Hepatocyte (in vitro differentiated cells): ENCODE measurements at regions not wholly inside any gene's neighbourhood (a gene's known extent, or its start where the extent isn't known, plus 50 kb on each side); places are given as distances from the start of the nearest gene placed in this dataset.

Experiments used
- DNase-seq: peaks from one replicate; pipeline ENCODE4 v3.0.0-alpha.2; 2016; ENCODE audit warnings: low spot score
- H2AFZ ChIP-seq: fragments of 200-600 bp; sonication (generic); 2 replicates; pipeline ENCODE4 v1.6.0; 2016; ENCODE audit warnings: antibody characterized with exemption, mild to moderate bottlenecking
- H3K27ac ChIP-seq: fragments of 200-600 bp; sonication (generic); 2 replicates; pipeline ENCODE4 v1.5.1; 2016; ENCODE audit warnings: mild to moderate bottlenecking
- H3K27me3 ChIP-seq: fragments of 200-600 bp; sonication (generic); 2 replicates; pipeline ENCODE4 v1.6.1; 2016
- H3K36me3 ChIP-seq: fragments of 200-600 bp; sonication (generic); replicated peaks from 2 replicates; pipeline ENCODE4 v1.5.1; 2016; ENCODE audit warnings: low read depth; ENCODE audit not compliant: insufficient read depth
- H3K4me1 ChIP-seq: fragments of 200-600 bp; sonication (generic); 2 replicates; pipeline ENCODE4 v1.5.1; 2016; ENCODE audit warnings: mild to moderate bottlenecking, moderate library complexity; ENCODE audit not compliant: insufficient read depth
- H3K4me2 ChIP-seq: fragments of 200-600 bp; sonication (generic); 2 replicates; pipeline ENCODE4 v1.6.0; 2016
- H3K4me3 ChIP-seq: fragments of 200-600 bp; sonication (generic); 2 replicates; pipeline ENCODE4 v1.5.1; 2016; ENCODE audit warnings: mild to moderate bottlenecking
- H3K79me2 ChIP-seq: fragments of 200-600 bp; sonication (generic); 2 replicates; pipeline ENCODE4 v1.6.0; 2017; ENCODE audit warnings: mild to moderate bottlenecking
- H3K9me2 ChIP-seq: fragments of 200-600 bp; sonication (generic); replicated peaks from 2 replicates; pipeline ENCODE4 v1.6.0; 2017; ENCODE audit warnings: mild to moderate bottlenecking; ENCODE audit not compliant: insufficient read depth
- H3K9me3 ChIP-seq: fragments of 200-600 bp; sonication (generic); 2 replicates; pipeline ENCODE4 v1.5.1; 2016; ENCODE audit warnings: low read depth, mild to moderate bottlenecking
- H4K20me1 ChIP-seq: fragments of 200-600 bp; sonication (generic); 2 replicates; pipeline ENCODE4 v1.6.0; 2016; ENCODE audit warnings: mild to moderate bottlenecking; ENCODE audit not compliant: insufficient read depth, poor library complexity, severe bottlenecking
- CTCF ChIP-seq: fragments of 200-600 bp; sonication (generic); IDR thresholded peaks from 2 replicates; pipeline ENCODE4 v1.5.1; 2016; ENCODE audit warnings: antibody characterized with exemption, mild to moderate bottlenecking; ENCODE audit not compliant: poor library complexity
- EZH2 ChIP-seq: fragments of 200-600 bp; sonication (generic); IDR thresholded peaks from 2 replicates; pipeline ENCODE4 v1.6.1; 2016; ENCODE audit warnings: antibody characterized with exemption, mild to moderate bottlenecking, borderline replicate concordance
- EZH2phosphoT487 ChIP-seq: fragments of 200-600 bp; sonication (generic); IDR thresholded peaks from one replicate; pipeline ENCODE4 v1.6.1; 2018; ENCODE audit warnings: antibody characterized with exemption, mild to moderate bottlenecking, low read depth, moderate library complexity; ENCODE audit not compliant: unreplicated experiment, severe bottlenecking
- WGBS: methylation state at CpG from one replicate; pipeline ENCODE4 v1.1.6; 2016; ENCODE audit warnings: low lambda C conversion rate; ENCODE audit errors: missing lambda C conversion rate; 5-methylcytosine and 5-hydroxymethylcytosine counted together

GRCh38 chr17:77819497-77819896 lies 139.0 kb upstream of the TNRC6C start:
- H2AFZ ChIP-seq: no peak overlapping the region
- TF ChIP-seq EZH2phosphoT487 (no peak), EZH2 (no peak), CTCF (no peak)
- WGBS: 52% methylated on average over 3 of the region's 3 CpGs

GRCh38 chr17:77821114-77821513 lies 137.4 kb upstream of the TNRC6C start:
- H2AFZ ChIP-seq: no peak overlapping the region
- H3K79me2 ChIP-seq: no peaks in the 10 kb centered on the region
- H3K27ac ChIP-seq: no peak overlapping the region
- DNase-seq: no peak
- no peaks in the 10 kb centered on the region for H3K27me3 ChIP-seq
- TF ChIP-seq CTCF (no peak), EZH2 (no peak)
- no peaks in the 10 kb centered on the region for H3K9me2 ChIP-seq
- no peaks in the 10 kb centered on the region for H4K20me1 ChIP-seq
- 64% methylated on average over 8 of the region's 8 CpGs for WGBS
- H3K4me1 ChIP-seq: no peaks in the 10 kb centered on the region
- no peak overlapping the region for H3K4me2 ChIP-seq
- H3K9me3 ChIP-seq: no peaks in the 10 kb centered on the region
- H3K36me3 ChIP-seq: no peaks in the 10 kb centered on the region
- H3K4me3 ChIP-seq: no peak overlapping the region

More at GRCh38 chr17:77819497-77819896, 139.0 kb upstream of the TNRC6C start:
- Histone ChIP-seq H3K4me2 (no peak overlapping the region), H3K4me3 (no peak overlapping the region), H3K9me2 (no peaks in the 10 kb centered on the region), H3K9me3 (no peaks in the 10 kb centered on the region), H3K4me1 (no peaks in the 10 kb centered on the region), H3K36me3 (no peaks in the 10 kb centered on the region), H3K27ac (no peak overlapping the region), H3K79me2 (no peaks in the 10 kb centered on the region), H3K27me3 (no peaks in the 10 kb centered on the region), H4K20me1 (no peaks in the 10 kb centered on the region)
- no peak for DNase-seq

GRCh38 chr17:77822302-77823030 lies 136.0 kb upstream of the TNRC6C start:
- H3K9me2 ChIP-seq: no peaks in the 10 kb centered on the region
- no peaks in the 10 kb centered on the region for H3K36me3 ChIP-seq
- no peak overlapping the region for H2AFZ ChIP-seq
- H3K4me1 ChIP-seq: no peaks in the 10 kb centered on the region
- no peak overlapping the region for H3K4me3 ChIP-seq
- no peak for DNase-seq
- no peaks in the 10 kb centered on the region for H4K20me1 ChIP-seq
- H3K79me2 ChIP-seq: no peaks in the 10 kb centered on the region
- WGBS: 78% methylated on average over 22 of the region's 22 CpGs
- no peaks in the 10 kb centered on the region for H3K9me3 ChIP-seq
- TF ChIP-seq EZH2phosphoT487 (no peak), EZH2 (no peak), CTCF (no peak)
- H3K4me2 ChIP-seq: no peak overlapping the region
- no peaks in the 10 kb centered on the region for H3K27me3 ChIP-seq
- H3K27ac ChIP-seq: no peak overlapping the region
